Parathyroid adenoma (tissue), 2 donors: ENCODE measurements at regions not wholly inside any gene's neighbourhood (a gene's known extent, or its start where the extent isn't known, plus 50 kb on each side); places are given as distances from the start of the nearest gene placed in this dataset.
"Not testable (repeated sequence)": the region's sequence is repeated elsewhere in the genome, so short reads cannot be mapped to it uniquely, and the experiment has no call there.

Experiments
- H2AFZ ChIP-seq: fragments of 300-600 bp; sonication (generic); one replicate; pipeline ENCODE4 v1.7.0; 2017; ENCODE audit warnings: antibody characterized with exemption, mild to moderate bottlenecking
- H3K27ac ChIP-seq: fragments of 300-600 bp; sonication (generic); one replicate; pipeline ENCODE4 v1.7.0; 2017
- H3K27me3 ChIP-seq: fragments of 300-600 bp; sonication (generic); one replicate; pipeline ENCODE4 v1.7.0; 2017; ENCODE audit warnings: low read length; ENCODE audit not compliant: control insufficient read depth, insufficient read depth
- H3K36me3 ChIP-seq: fragments of 300-600 bp; sonication (generic); one replicate; pipeline ENCODE4 v1.7.0; 2017; ENCODE audit warnings: low read length; ENCODE audit not compliant: control insufficient read depth, insufficient read depth
- H3K4me1 ChIP-seq: fragments of 300-600 bp; sonication (generic); one replicate; pipeline ENCODE4 v1.7.0; 2017; ENCODE audit warnings: control low read depth
- H3K4me2 ChIP-seq: fragments of 300-600 bp; sonication (generic); one replicate; pipeline ENCODE4 v1.7.0; 2017; ENCODE audit warnings: low read length
- H3K4me3 ChIP-seq: fragments of 300-600 bp; sonication (generic); one replicate; pipeline ENCODE4 v1.7.0; 2017; ENCODE audit warnings: low read depth, low read length
- H3K79me2 ChIP-seq: fragments of 300-600 bp; sonication (generic); one replicate; pipeline ENCODE4 v1.7.0; 2017; ENCODE audit warnings: control low read depth
- H3K9ac ChIP-seq: fragments of 300-600 bp; sonication (generic); one replicate; pipeline ENCODE4 v1.7.0; 2017; ENCODE audit warnings: mild to moderate bottlenecking
- H3K9me3 ChIP-seq: fragments of 300-600 bp; sonication (generic); one replicate; pipeline ENCODE4 v1.7.0; 2017; ENCODE audit warnings: low read length; ENCODE audit not compliant: control insufficient read depth
- CTCF ChIP-seq: fragments of 300-600 bp; sonication (generic); IDR thresholded peaks from one replicate; pipeline ENCODE4 v1.7.0; 2017; ENCODE audit warnings: antibody characterized with exemption, mild to moderate bottlenecking
- donor health status: primary hyperparathyroidism.

- Histone ChIP-seq H3K36me3 (no peaks in the 10 kb centered on the region), H3K27me3 (no peaks in the 10 kb centered on the region), H3K4me1 (no peaks in the 10 kb centered on the region), H2AFZ (no peak overlapping the region), H3K27ac (no peak overlapping the region), H3K4me2 (no peak overlapping the region), H3K4me3 (no peak overlapping the region), H3K79me2 (no peaks in the 10 kb centered on the region), H3K9ac (no peak overlapping the region), H3K9me3 (no peaks in the 10 kb centered on the region)
- no peak for TF ChIP-seq CTCF
Measured at GRCh38 chr6:99668036-99668705, 61.5 kb downstream of the PRDM13 start.

GRCh38 chr6:99689916-99690685 is 83.5 kb downstream of the PRDM13 start:
- no peaks in the 10 kb centered on the region for H3K79me2 ChIP-seq
- no peak overlapping the region for H3K4me2 ChIP-seq
- H3K9me3 ChIP-seq: no peaks in the 10 kb centered on the region
- no peaks in the 10 kb centered on the region for H3K4me1 ChIP-seq
- H3K9ac ChIP-seq: no peak overlapping the region
- H3K27me3 ChIP-seq: no peaks in the 10 kb centered on the region
- H2AFZ ChIP-seq: no peak overlapping the region
- H3K36me3 ChIP-seq: no peaks in the 10 kb centered on the region
- TF ChIP-seq CTCF: no peak
- no peak overlapping the region for H3K4me3 ChIP-seq
- H3K27ac ChIP-seq: no peak overlapping the region

GRCh38 chr6:99702287-99702686 is 95.7 kb downstream of the PRDM13 start:
- H3K4me2 ChIP-seq, H2AFZ ChIP-seq, H3K27me3 ChIP-seq, H3K4me1 ChIP-seq, H3K9me3 ChIP-seq, H3K79me2 ChIP-seq, H3K36me3 ChIP-seq, H3K4me3 ChIP-seq, H3K9ac ChIP-seq, H3K27ac ChIP-seq: not testable (repeated sequence)

- no peak overlapping the region for H3K9ac ChIP-seq
- H3K36me3 ChIP-seq: no peaks in the 10 kb centered on the region
- H3K9me3 ChIP-seq: no peaks in the 10 kb centered on the region
- H3K4me1 ChIP-seq: no peaks in the 10 kb centered on the region
- H3K4me2 ChIP-seq: no peak overlapping the region
- H3K27me3 ChIP-seq: no peaks in the 10 kb centered on the region
- no peak overlapping the region for H2AFZ ChIP-seq
- no peak for TF ChIP-seq CTCF
- H3K4me3 ChIP-seq: no peak overlapping the region
- H3K27ac ChIP-seq: no peak overlapping the region
- no peaks in the 10 kb centered on the region for H3K79me2 ChIP-seq
Measured at GRCh38 chr6:99709062-99709461, 102.4 kb downstream of the PRDM13 start.

- Histone ChIP-seq H3K9ac (no peak overlapping the region), H3K4me2 (no peak overlapping the region), H3K4me1 (no peaks in the 10 kb centered on the region), H3K9me3 (no peaks in the 10 kb centered on the region), H2AFZ (no peak overlapping the region), H3K79me2 (no peaks in the 10 kb centered on the region), H3K27me3 (no peaks in the 10 kb centered on the region), H3K4me3 (no peak overlapping the region), H3K36me3 (no peaks in the 10 kb centered on the region), H3K27ac (no peak overlapping the region)
- no peak for TF ChIP-seq CTCF
Measured at GRCh38 chr6:99711302-99711701, 104.7 kb downstream of the PRDM13 start.
